ENCODE measurements at regions not wholly inside any gene's neighbourhood (a gene's known extent, or its start where the extent isn't known, plus 50 kb on each side); places are given as distances from the start of the nearest gene placed in this dataset.
"Not testable (repeated sequence)": the region's sequence is repeated elsewhere in the genome, so short reads cannot be mapped to it uniquely, and the experiment has no call there.

GRCh38 chr16:16956376-16956775 is 514.4 kb downstream of the XYLT1 start:
- FAIRE-seq: no peak

- FAIRE-seq: no peak
These were observed 510.0 kb downstream of the XYLT1 start for GRCh38 chr16:16960785-16961184.

- no peak for FAIRE-seq
These were observed 504.3 kb downstream of the XYLT1 start for GRCh38 chr16:16966439-16966838.

GRCh38 chr16:16971042-16971441 is 499.7 kb downstream of the XYLT1 start:
- FAIRE-seq: no peak

- no peak for FAIRE-seq
These were observed 497.9 kb downstream of the XYLT1 start for GRCh38 chr16:16972831-16973230.

GRCh38 chr16:16973707-16974591 is 496.8 kb downstream of the XYLT1 start:
- FAIRE-seq: no peak

- no peak for FAIRE-seq
These were observed 488.1 kb downstream of the XYLT1 start for GRCh38 chr16:16982614-16983013.

- no peak for FAIRE-seq
These were observed 487.2 kb downstream of the XYLT1 start for GRCh38 chr16:16983582-16983981.

GRCh38 chr16:16984091-16984490 is 486.7 kb downstream of the XYLT1 start:
- FAIRE-seq: not testable (repeated sequence)

GRCh38 chr16:16985707-16986106 is 485.1 kb downstream of the XYLT1 start:
- no peak for FAIRE-seq

GRCh38 chr16:16988963-16989362 is 481.8 kb downstream of the XYLT1 start:
- no peak for FAIRE-seq

GRCh38 chr16:16989368-16989767 is 481.4 kb downstream of the XYLT1 start:
- FAIRE-seq: no peak

GRCh38 chr16:16991711-16992110 is 479.0 kb downstream of the XYLT1 start:
- FAIRE-seq: no peak

GRCh38 chr16:16992975-16993765 is 477.6 kb downstream of the XYLT1 start:
- FAIRE-seq: no peak

GRCh38 chr16:16994831-16995230 is 475.9 kb downstream of the XYLT1 start:
- no peak for FAIRE-seq

- no peak for FAIRE-seq
These were observed 473.9 kb downstream of the XYLT1 start for GRCh38 chr16:16996827-16997226.

- FAIRE-seq: no peak
These were observed 473.4 kb downstream of the XYLT1 start for GRCh38 chr16:16997349-16997748.

- FAIRE-seq: no peak
These were observed 469.3 kb downstream of the XYLT1 start for GRCh38 chr16:17001471-17001870.

GRCh38 chr16:17002565-17002964 is 468.2 kb downstream of the XYLT1 start:
- FAIRE-seq: no peak

GRCh38 chr16:17005963-17006362 is 464.8 kb downstream of the XYLT1 start:
- FAIRE-seq: not testable (repeated sequence)

- FAIRE-seq: no peak
These were observed 459.0 kb downstream of the XYLT1 start for GRCh38 chr16:17011712-17012111.

GRCh38 chr16:17013038-17013437 is 457.7 kb downstream of the XYLT1 start:
- FAIRE-seq: no peak

GRCh38 chr16:17014484-17015121 is 456.2 kb downstream of the XYLT1 start:
- FAIRE-seq: no peak

GRCh38 chr16:17015702-17016101 is 455.1 kb downstream of the XYLT1 start:
- FAIRE-seq: no peak

Data from islet of Langerhans (tissue), 1 donor.